ENCODE measurements at regions not wholly inside any gene's neighbourhood (a gene's known extent, or its start where the extent isn't known, plus 50 kb on each side); places are given as distances from the start of the nearest gene placed in this dataset.
"Not testable (repeated sequence)": the region's sequence is repeated elsewhere in the genome, so short reads cannot be mapped to it uniquely, and the experiment has no call there.

GRCh38 chr9:65441324-65441920, 156.4 kb upstream of the FOXD4L5 start:
- not testable (repeated sequence) for TF ChIP-seq CTCF (conservative IDR thresholded peaks at IDR 0.05; ENCODE audit: low read length); EZH2phosphoT487 (IDR thresholded peaks at IDR 0.05; ENCODE audit: borderline replicate concordance)
